T-helper 17 cell (primary cell): ENCODE measurements at regions not wholly inside any gene's neighbourhood (a gene's known extent, or its start where the extent isn't known, plus 50 kb on each side); places are given as distances from the start of the nearest gene placed in this dataset.

ENCODE experiments used
- ATAC-seq: fragments of 150-1000 bp; cut with Tn5 transposase; 2 replicates; pipeline ENCODE4 v1.10.0; 2021; ENCODE audit warnings: mild to moderate bottlenecking, moderate library complexity
- DNase-seq, 3 donors: peaks; one replicate each; pipeline versions ENCODE4 v3.0.0 to v3.0.0-alpha.2; 2020 to 2021
- H3K9me3 ChIP-seq: one replicate; pipeline ENCODE4 v1.7.0; 2013; ENCODE audit warnings: low read length, mild to moderate bottlenecking; ENCODE audit not compliant: control insufficient read depth, poor library complexity, severe bottlenecking
- H3K27ac Mint-ChIP-seq: one replicate; pipeline ENCODE4 v1.8.0; 2022; ENCODE audit warnings: mild to moderate bottlenecking, moderate library complexity, mixed read lengths
- H3K27me3 Mint-ChIP-seq: one replicate; pipeline ENCODE4 v1.8.0; 2022; ENCODE audit warnings: mixed read lengths
- H3K36me3 Mint-ChIP-seq: one replicate; pipeline ENCODE4 v1.8.0; 2022; ENCODE audit warnings: low read depth, mixed read lengths
- H3K4me1 Mint-ChIP-seq: one replicate; pipeline ENCODE4 v1.8.0; 2022; ENCODE audit warnings: mild to moderate bottlenecking, mixed read lengths
- H3K4me3 Mint-ChIP-seq: one replicate; pipeline ENCODE4 v1.8.0; 2022; ENCODE audit warnings: mild to moderate bottlenecking, moderate library complexity, mixed read lengths

- H3K4me3 Mint-ChIP-seq = no peak overlapping the region
- DNase-seq (no peak), ATAC-seq (no peak)
- H3K27ac Mint-ChIP-seq = no peak overlapping the region
- no peaks in the 10 kb centered on the region for H3K4me1 Mint-ChIP-seq
- H3K9me3 ChIP-seq = no peaks in the 10 kb centered on the region
- H3K36me3 Mint-ChIP-seq = no peaks in the 10 kb centered on the region
- no peaks in the 10 kb centered on the region for H3K27me3 Mint-ChIP-seq
These were observed 173.3 kb downstream of the SLC16A9 start for GRCh38 chr10:59536167-59537014.

- DNase-seq (no peak), ATAC-seq (no peak)
- H3K4me3 Mint-ChIP-seq = no peak overlapping the region
- H3K4me1 Mint-ChIP-seq = no peaks in the 10 kb centered on the region
- no peaks in the 10 kb centered on the region for H3K36me3 Mint-ChIP-seq
- no peaks in the 10 kb centered on the region for H3K27me3 Mint-ChIP-seq
- no peaks in the 10 kb centered on the region for H3K9me3 ChIP-seq
- no peak overlapping the region for H3K27ac Mint-ChIP-seq
These were observed 162.0 kb upstream of the FAM13C start for GRCh38 chr10:59524348-59524747.

- H3K27ac Mint-ChIP-seq = no peak overlapping the region
- no peaks in the 10 kb centered on the region for H3K4me1 Mint-ChIP-seq
- no peak overlapping the region for H3K4me3 Mint-ChIP-seq
- H3K27me3 Mint-ChIP-seq = no peaks in the 10 kb centered on the region
- no peak for ATAC-seq
- H3K9me3 ChIP-seq = no peaks in the 10 kb centered on the region
- H3K36me3 Mint-ChIP-seq = no peaks in the 10 kb centered on the region
- DNase-seq = no peak
These were observed 161.5 kb upstream of the FAM13C start for GRCh38 chr10:59523851-59524250.

- Mint-ChIP-seq H3K36me3 (no peaks in the 10 kb centered on the region), H3K27ac (no peak overlapping the region), H3K27me3 (no peaks in the 10 kb centered on the region), H3K4me3 (no peak overlapping the region), H3K4me1 (no peaks in the 10 kb centered on the region)
- no peaks in the 10 kb centered on the region for H3K9me3 ChIP-seq
- ATAC-seq (no peak), DNase-seq (no peak)
These were observed 155.6 kb upstream of the FAM13C start for GRCh38 chr10:59517996-59518395.

- H3K4me1 Mint-ChIP-seq = no peaks in the 10 kb centered on the region
These were observed 155.1 kb upstream of the FAM13C start for GRCh38 chr10:59517341-59517899.

GRCh38 chr10:59513558-59513957 lies 151.2 kb upstream of the FAM13C start:
- no peak overlapping the region for H3K4me3 Mint-ChIP-seq
- no peaks in the 10 kb centered on the region for H3K9me3 ChIP-seq
- no peak overlapping the region for H3K27ac Mint-ChIP-seq
- ATAC-seq = no peak
- no peaks in the 10 kb centered on the region for H3K4me1 Mint-ChIP-seq
- no peak for DNase-seq
- no peaks in the 10 kb centered on the region for H3K36me3 Mint-ChIP-seq
- peaks cover 7% of the 10 kb centered on the region for H3K27me3 Mint-ChIP-seq

More at GRCh38 chr10:59517341-59517899, 155.1 kb upstream of the FAM13C start:
- peaks cover 3% of the 10 kb centered on the region for H3K27me3 Mint-ChIP-seq
- no peak overlapping the region for H3K27ac Mint-ChIP-seq
- no peak for ATAC-seq
- H3K36me3 Mint-ChIP-seq = no peaks in the 10 kb centered on the region
- no peak overlapping the region for H3K4me3 Mint-ChIP-seq
- H3K9me3 ChIP-seq = no peaks in the 10 kb centered on the region
- no peak for DNase-seq

GRCh38 chr10:59512951-59513350 lies 150.6 kb upstream of the FAM13C start:
- DNase-seq = no peak
- no peak for ATAC-seq
- no peaks in the 10 kb centered on the region for H3K9me3 ChIP-seq
- H3K36me3 Mint-ChIP-seq = no peaks in the 10 kb centered on the region
- peaks cover 7% of the 10 kb centered on the region for H3K27me3 Mint-ChIP-seq
- no peak overlapping the region for H3K4me3 Mint-ChIP-seq
- H3K27ac Mint-ChIP-seq = no peak overlapping the region
- no peaks in the 10 kb centered on the region for H3K4me1 Mint-ChIP-seq

- DNase-seq = no peak
- Mint-ChIP-seq H3K27ac (no peak overlapping the region), H3K4me1 (no peaks in the 10 kb centered on the region), H3K36me3 (no peaks in the 10 kb centered on the region), H3K4me3 (no peak overlapping the region), H3K27me3 (peaks cover 7% of the 10 kb centered on the region)
- H3K9me3 ChIP-seq = no peaks in the 10 kb centered on the region
- ATAC-seq = no peak
These were observed 146.6 kb upstream of the FAM13C start for GRCh38 chr10:59508956-59509355.

- no peaks in the 10 kb centered on the region for H3K4me1 Mint-ChIP-seq
- ATAC-seq (no peak), DNase-seq (no peak)
- H3K9me3 ChIP-seq = no peaks in the 10 kb centered on the region
- H3K27me3 Mint-ChIP-seq = peaks cover 7% of the 10 kb centered on the region
- H3K36me3 Mint-ChIP-seq = no peaks in the 10 kb centered on the region
- no peak overlapping the region for H3K4me3 Mint-ChIP-seq
- no peak overlapping the region for H3K27ac Mint-ChIP-seq
These were observed 145.9 kb upstream of the FAM13C start for GRCh38 chr10:59508296-59508695.

- Mint-ChIP-seq H3K4me1 (no peaks in the 10 kb centered on the region), H3K27me3 (no peaks in the 10 kb centered on the region), H3K27ac (no peak overlapping the region), H3K4me3 (no peak overlapping the region), H3K36me3 (no peaks in the 10 kb centered on the region)
- no peak for DNase-seq
- H3K9me3 ChIP-seq = no peaks in the 10 kb centered on the region
- ATAC-seq = no peak
These were observed 143.6 kb upstream of the FAM13C start for GRCh38 chr10:59505926-59506325.

GRCh38 chr10:59499460-59499859 lies 137.1 kb upstream of the FAM13C start:
- Mint-ChIP-seq H3K27me3 (no peaks in the 10 kb centered on the region), H3K36me3 (no peaks in the 10 kb centered on the region), H3K27ac (no peak overlapping the region), H3K4me1 (no peaks in the 10 kb centered on the region), H3K4me3 (no peak overlapping the region)
- H3K9me3 ChIP-seq = no peaks in the 10 kb centered on the region
- DNase-seq (no peak), ATAC-seq (no peak)

GRCh38 chr10:59493017-59493416 lies 130.7 kb upstream of the FAM13C start:
- Mint-ChIP-seq H3K27ac (no peak overlapping the region), H3K27me3 (no peaks in the 10 kb centered on the region), H3K4me3 (no peak overlapping the region), H3K36me3 (no peaks in the 10 kb centered on the region), H3K4me1 (no peaks in the 10 kb centered on the region)
- ATAC-seq = no peak
- DNase-seq = no peak
- H3K9me3 ChIP-seq = no peaks in the 10 kb centered on the region

GRCh38 chr10:59479426-59479825 lies 117.1 kb upstream of the FAM13C start:
- no peaks in the 10 kb centered on the region for H3K27me3 Mint-ChIP-seq

GRCh38 chr10:59470570-59470969 lies 108.2 kb upstream of the FAM13C start:
- Mint-ChIP-seq H3K36me3 (no peaks in the 10 kb centered on the region), H3K27me3 (no peaks in the 10 kb centered on the region), H3K4me3 (no peak overlapping the region), H3K27ac (no peak overlapping the region), H3K4me1 (no peaks in the 10 kb centered on the region)
- no peak for DNase-seq
- H3K9me3 ChIP-seq = no peaks in the 10 kb centered on the region
- ATAC-seq = no peak

More at GRCh38 chr10:59479426-59479825, 117.1 kb upstream of the FAM13C start:
- DNase-seq = no peak
- no peak for ATAC-seq
- Mint-ChIP-seq H3K36me3 (no peaks in the 10 kb centered on the region), H3K27ac (no peak overlapping the region), H3K4me3 (no peak overlapping the region), H3K4me1 (no peaks in the 10 kb centered on the region)
- no peaks in the 10 kb centered on the region for H3K9me3 ChIP-seq
